ENCODE measurements at regions not wholly inside any gene's neighbourhood (a gene's known extent, or its start where the extent isn't known, plus 50 kb on each side); places are given as distances from the start of the nearest gene placed in this dataset.

DNA sequence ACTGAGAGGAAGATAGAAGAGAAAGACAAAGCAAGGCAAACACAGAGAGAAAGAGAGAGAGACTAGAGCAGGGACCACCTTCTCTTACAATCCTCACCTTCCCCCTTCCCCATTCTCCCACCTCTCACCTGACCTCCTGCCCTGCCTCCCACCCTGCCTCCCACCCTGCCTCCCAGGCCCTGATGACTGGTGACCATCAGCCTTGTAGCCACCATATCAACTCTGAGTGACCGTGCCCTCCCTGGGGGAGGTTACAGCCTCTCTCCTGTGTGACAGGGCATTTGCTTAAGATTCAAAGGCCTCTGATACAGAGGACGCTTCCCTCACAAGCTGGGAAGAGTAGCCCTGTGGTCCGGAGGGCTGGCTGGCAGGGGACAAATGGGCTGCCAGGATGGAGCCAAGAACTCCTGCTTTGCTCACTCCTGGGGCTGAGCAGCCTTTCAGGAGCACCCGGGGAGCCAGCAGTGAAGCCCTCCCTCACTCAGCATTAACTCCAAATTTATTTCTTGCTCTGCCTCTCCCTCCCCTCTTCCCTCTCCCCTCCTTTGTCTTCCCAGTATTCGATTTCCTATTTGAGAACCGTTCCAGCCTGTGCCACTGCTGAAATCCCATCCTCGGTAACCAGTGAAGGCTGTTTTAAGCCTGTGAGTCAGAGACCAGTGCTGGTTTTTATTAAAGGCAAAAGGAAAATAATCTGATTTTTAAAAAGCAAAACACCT lies 125.2 kb upstream of the SYT13 start:
- TF ChIP-seq FOXA1 (IDR thresholded peaks at IDR 0.05), result no peak
- no peak for TF ChIP-seq SUZ12 (IDR thresholded peaks at IDR 0.05)
- TF ChIP-seq BHLHE40 (IDR thresholded peaks at IDR 0.05; ENCODE audit: borderline replicate concordance), result no peak
- no peak for TF ChIP-seq FOXK2 (IDR thresholded peaks at IDR 0.05)
- TF ChIP-seq NFRKB (IDR thresholded peaks at IDR 0.05), result no peak
- no peak for TF ChIP-seq SP1 (IDR thresholded peaks at IDR 0.05)
- no peak for TF ChIP-seq FOXM1 (IDR thresholded peaks at IDR 0.05; ENCODE audit: borderline replicate concordance)
- no peak for TF ChIP-seq HDGF (IDR thresholded peaks at IDR 0.05; ENCODE audit: borderline replicate concordance)
- TF ChIP-seq ELF4 (IDR thresholded peaks at IDR 0.05), result no peak
